ENCODE measurements at regions not wholly inside any gene's neighbourhood (a gene's known extent, or its start where the extent isn't known, plus 50 kb on each side); places are given as distances from the start of the nearest gene placed in this dataset.

DNA sequence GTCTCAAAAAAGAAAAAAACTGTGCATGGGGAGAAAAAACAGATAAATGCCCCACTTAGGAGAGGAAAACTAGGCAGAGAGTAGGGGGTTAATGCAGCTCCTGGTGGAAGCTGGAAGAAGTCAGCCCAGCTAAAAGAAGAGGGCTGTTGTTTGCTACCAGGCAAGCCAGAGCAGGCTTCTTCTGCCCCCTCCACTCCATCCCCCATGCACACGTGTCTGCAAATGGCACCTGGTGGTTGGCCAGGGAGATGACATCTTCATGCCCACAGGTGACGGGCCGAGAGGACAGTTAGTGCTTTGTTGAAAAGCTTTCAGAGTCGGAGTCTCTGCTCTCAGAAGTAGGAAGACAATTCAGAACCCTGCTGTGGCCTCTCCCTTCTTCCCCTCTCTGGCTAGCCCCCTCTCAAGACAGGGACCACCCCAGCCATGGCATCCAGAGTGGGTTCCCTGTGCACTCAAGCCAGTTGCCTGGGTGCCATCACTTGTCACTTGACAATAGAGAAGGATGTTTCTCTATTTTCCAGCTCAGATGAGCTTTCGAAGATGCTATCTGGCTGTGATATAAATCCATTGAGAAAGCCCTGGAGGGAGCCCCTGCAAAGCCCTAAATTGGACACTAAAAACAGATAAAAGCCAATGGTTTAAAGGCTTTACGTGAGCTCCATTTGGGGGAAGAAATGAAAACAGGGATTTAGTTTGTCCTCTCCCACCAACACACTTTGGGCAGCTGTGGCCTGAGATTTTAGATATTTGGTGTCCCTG is 142.0 kb downstream of the TRIM29 start:
- Histone ChIP-seq H3K9ac (no peak overlapping the region), H3K27ac (no peak overlapping the region), H3K79me2 (no peaks in the 10 kb centered on the region), H3K27me3 (ENCODE audit: control insufficient read depth, insufficient read depth, low read length) (no peaks in the 10 kb centered on the region), H3K4me3 (ENCODE audit: low read depth, low read length) (no peak overlapping the region), H3K4me1 (no peaks in the 10 kb centered on the region), H3K36me3 (ENCODE audit: control insufficient read depth, insufficient read depth, low read length) (no peaks in the 10 kb centered on the region), H3K9me3 (ENCODE audit: control insufficient read depth, low read length) (no peaks in the 10 kb centered on the region), H2AFZ (no peak overlapping the region), H3K4me2 (ENCODE audit: low read length) (no peak overlapping the region)
- TF ChIP-seq, protein P1, sequence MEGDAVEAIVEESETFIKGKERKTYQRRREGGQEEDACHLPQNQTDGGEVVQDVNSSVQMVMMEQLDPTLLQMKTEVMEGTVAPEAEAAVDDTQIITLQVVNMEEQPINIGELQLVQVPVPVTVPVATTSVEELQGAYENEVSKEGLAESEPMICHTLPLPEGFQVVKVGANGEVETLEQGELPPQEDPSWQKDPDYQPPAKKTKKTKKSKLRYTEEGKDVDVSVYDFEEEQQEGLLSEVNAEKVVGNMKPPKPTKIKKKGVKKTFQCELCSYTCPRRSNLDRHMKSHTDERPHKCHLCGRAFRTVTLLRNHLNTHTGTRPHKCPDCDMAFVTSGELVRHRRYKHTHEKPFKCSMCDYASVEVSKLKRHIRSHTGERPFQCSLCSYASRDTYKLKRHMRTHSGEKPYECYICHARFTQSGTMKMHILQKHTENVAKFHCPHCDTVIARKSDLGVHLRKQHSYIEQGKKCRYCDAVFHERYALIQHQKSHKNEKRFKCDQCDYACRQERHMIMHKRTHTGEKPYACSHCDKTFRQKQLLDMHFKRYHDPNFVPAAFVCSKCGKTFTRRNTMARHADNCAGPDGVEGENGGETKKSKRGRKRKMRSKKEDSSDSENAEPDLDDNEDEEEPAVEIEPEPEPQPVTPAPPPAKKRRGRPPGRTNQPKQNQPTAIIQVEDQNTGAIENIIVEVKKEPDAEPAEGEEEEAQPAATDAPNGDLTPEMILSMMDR (IDR thresholded peaks at IDR 0.05), result no peak

DNA sequence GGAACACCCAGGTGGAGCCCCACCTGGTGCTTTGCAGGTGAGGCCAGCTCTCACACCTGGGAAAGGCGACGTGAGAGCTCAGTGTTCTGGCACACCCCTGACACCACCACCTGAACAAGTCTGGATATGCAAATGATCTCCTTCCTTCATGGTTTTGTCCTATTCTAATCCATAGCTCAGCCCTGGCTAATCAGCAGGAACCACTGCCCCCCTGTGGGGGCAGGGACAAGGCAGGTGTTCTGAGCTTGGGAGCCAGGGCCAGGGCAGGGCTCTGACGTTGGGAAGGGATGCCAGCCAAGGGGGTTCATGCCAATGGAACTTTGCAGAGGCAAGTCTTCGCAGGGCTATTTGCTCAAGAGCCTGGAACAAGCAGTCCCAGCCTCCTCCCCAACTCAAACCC is 144.2 kb downstream of the TRIM29 start:
- Histone ChIP-seq H2AFZ (no peak overlapping the region), H3K4me1 (no peaks in the 10 kb centered on the region), H3K9me3 (ENCODE audit: control insufficient read depth, low read length) (no peaks in the 10 kb centered on the region), H3K4me3 (ENCODE audit: low read depth, low read length) (no peak overlapping the region), H3K36me3 (ENCODE audit: control insufficient read depth, insufficient read depth, low read length) (no peaks in the 10 kb centered on the region), H3K27ac (no peak overlapping the region), H3K9ac (no peak overlapping the region), H3K4me2 (ENCODE audit: low read length) (no peak overlapping the region), H3K79me2 (no peaks in the 10 kb centered on the region), H3K27me3 (ENCODE audit: control insufficient read depth, insufficient read depth, low read length) (no peaks in the 10 kb centered on the region)
- TF ChIP-seq, protein P1 (IDR thresholded peaks at IDR 0.05), result no peak

DNA sequence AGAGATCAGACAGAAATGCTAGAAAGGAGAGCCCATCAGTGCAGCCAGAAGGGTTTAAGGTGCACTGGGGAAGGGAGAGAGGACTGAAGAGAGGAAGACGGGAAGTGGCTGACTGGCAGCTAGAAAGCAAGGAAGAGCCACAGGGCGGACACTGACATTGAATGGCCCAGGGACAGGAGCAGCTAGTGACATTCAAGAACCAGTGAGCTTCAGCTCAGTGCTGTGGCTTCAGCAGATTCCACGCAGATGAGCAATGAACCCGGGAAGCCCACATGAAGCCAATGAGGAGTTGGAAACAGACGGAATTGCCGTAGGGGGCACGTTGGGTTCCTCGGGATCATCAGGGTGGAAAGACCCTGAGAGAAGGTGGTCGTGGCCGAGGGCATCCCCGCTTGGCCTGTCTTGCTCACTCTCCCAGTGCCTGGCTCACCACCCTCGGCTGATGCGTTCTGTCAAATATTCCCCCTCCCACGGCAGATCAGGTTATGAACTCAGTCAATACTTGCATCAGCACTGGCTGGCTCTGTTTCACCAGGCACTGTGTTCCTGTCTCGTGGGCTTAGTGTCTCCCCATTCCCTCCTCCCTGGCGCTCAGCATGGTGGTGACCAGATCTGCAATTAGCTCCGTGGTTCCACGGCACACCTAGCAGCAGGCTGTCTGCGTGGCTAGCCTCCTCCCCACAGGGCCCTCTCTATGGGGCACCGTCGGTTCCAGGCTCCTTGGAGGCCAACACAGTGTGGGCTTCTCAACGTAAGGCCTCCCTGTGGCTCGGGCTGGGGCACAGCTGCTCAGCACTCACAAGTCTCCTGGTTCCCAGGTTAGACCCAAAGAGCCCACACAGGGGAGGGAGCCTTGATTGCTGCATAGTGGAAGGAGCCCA is 145.5 kb downstream of the TRIM29 start:
- H3K9ac ChIP-seq, result no peak overlapping the region

DNA sequence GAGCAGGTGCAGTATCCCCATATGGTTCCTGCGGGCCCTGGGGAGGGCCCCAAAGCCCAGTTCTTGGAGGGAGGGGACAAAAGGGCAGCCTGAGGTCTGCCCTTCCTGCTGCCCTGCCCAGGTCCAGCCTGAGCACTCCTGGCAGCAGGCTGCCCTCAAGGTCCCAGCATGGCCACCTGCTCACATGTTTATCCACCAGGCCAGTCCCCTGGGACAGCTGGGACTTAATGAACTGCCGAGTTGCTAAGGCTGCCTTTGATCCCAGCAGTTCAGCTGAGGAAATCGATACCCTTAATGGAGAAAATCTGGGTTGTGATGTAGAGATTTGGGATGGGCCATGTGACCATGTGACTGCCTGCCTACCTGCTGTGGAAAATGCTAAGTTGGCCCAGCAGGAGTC is 146.2 kb downstream of the TRIM29 start:
- Histone ChIP-seq H3K9ac (no peak overlapping the region), H3K4me1 (no peaks in the 10 kb centered on the region), H3K36me3 (ENCODE audit: control insufficient read depth, insufficient read depth, low read length) (no peaks in the 10 kb centered on the region), H2AFZ (no peak overlapping the region), H3K9me3 (ENCODE audit: control insufficient read depth, low read length) (no peaks in the 10 kb centered on the region), H3K79me2 (no peaks in the 10 kb centered on the region), H3K4me3 (ENCODE audit: low read depth, low read length) (no peak overlapping the region), H3K27ac (no peak overlapping the region), H3K27me3 (ENCODE audit: control insufficient read depth, insufficient read depth, low read length) (no peaks in the 10 kb centered on the region), H3K4me2 (ENCODE audit: low read length) (no peak overlapping the region)
- TF ChIP-seq, protein P1 (IDR thresholded peaks at IDR 0.05), result no peak

More for the DNA sequence above, 145.5 kb downstream of the TRIM29 start:
- no peak overlapping the region for H3K27ac ChIP-seq
- no peaks in the 10 kb centered on the region for H3K36me3 ChIP-seq (ENCODE audit: control insufficient read depth, insufficient read depth, low read length)
- H3K27me3 ChIP-seq (ENCODE audit: control insufficient read depth, insufficient read depth, low read length), result no peaks in the 10 kb centered on the region
- TF ChIP-seq, protein P1 (IDR thresholded peaks at IDR 0.05), result no peak
- H3K9me3 ChIP-seq (ENCODE audit: control insufficient read depth, low read length), result no peaks in the 10 kb centered on the region
- no peaks in the 10 kb centered on the region for H3K4me1 ChIP-seq
- no peak overlapping the region for H2AFZ ChIP-seq
- H3K4me3 ChIP-seq (ENCODE audit: low read depth, low read length), result no peak overlapping the region
- no peaks in the 10 kb centered on the region for H3K79me2 ChIP-seq
- no peak overlapping the region for H3K4me2 ChIP-seq (ENCODE audit: low read length)

Data from parathyroid adenoma (tissue), 2 donors.